CD14-positive monocyte (primary cell): ENCODE measurements at regions not wholly inside any gene's neighbourhood (a gene's known extent, or its start where the extent isn't known, plus 50 kb on each side); places are given as distances from the start of the nearest gene placed in this dataset.

ENCODE experiments used
- DNase-seq, 3 donors: peaks; one replicate each; pipeline ENCODE4 v3.0.0-alpha.2; 2011 to 2022
- H2AFZ ChIP-seq: 2 replicates; pipeline ENCODE4 v1.6.0; 2012; ENCODE audit warnings: mild to moderate bottlenecking, low read depth, low read length, inconsistent platforms; ENCODE audit not compliant: insufficient read depth, poor library complexity, severe bottlenecking
- H3K27ac ChIP-seq, 2 donors: 1 replicate in 1 of 2; 2 replicates in 1 of 2; pipeline ENCODE4 v1.5.1; 2012 to 2013; ENCODE audit warnings: low read length in 2 of 2, control low read depth in 1 of 2, inconsistent platforms in 1 of 2, low read depth in 1 of 2, mild to moderate bottlenecking in 1 of 2
- H3K27me3 ChIP-seq, 2 donors: one replicate each; pipeline versions ENCODE4 v1.6.0 to v1.6.1; 2011 to 2013; ENCODE audit warnings: low read length in 2 of 2; ENCODE audit not compliant: control insufficient read depth in 2 of 2, insufficient read depth in 2 of 2
- H3K36me3 ChIP-seq, 2 donors: replicated peaks in 1 of 2; 1 replicate in 1 of 2; 2 replicates in 1 of 2; pipeline versions ENCODE4 v1.5.1 to v1.6.1; 2012 to 2013; ENCODE audit warnings: low read length in 2 of 2, control low read depth in 1 of 2, inconsistent platforms in 1 of 2, mild to moderate bottlenecking in 1 of 2; ENCODE audit not compliant: insufficient read depth in 2 of 2, control insufficient read depth in 1 of 2
- H3K4me1 ChIP-seq, 2 donors: 1 replicate in 1 of 2; 2 replicates in 1 of 2; pipeline versions ENCODE4 v1.5.1 to v1.6.1; 2012 to 2013; ENCODE audit warnings: low read length in 2 of 2, control low read depth in 1 of 2, inconsistent platforms in 1 of 2, mild to moderate bottlenecking in 1 of 2, moderate library complexity in 1 of 2; ENCODE audit not compliant: insufficient read depth in 2 of 2, control insufficient read depth in 1 of 2
- H3K4me2 ChIP-seq: replicated peaks from 2 replicates; pipeline ENCODE3; 2012; ENCODE audit warnings: low read length, moderate library complexity, mild to moderate bottlenecking; ENCODE audit not compliant: poor library complexity, severe bottlenecking; ENCODE audit errors: extremely low read depth
- H3K4me3 ChIP-seq, 3 experiments: fragments of 200-600 bp in 1 of 3; sonication (generic) in 1 of 3; replicated peaks in 1 of 3; 1 replicate in 2 of 3; 2 replicates in 1 of 3; pipeline ENCODE4 v1.5.1; 2011 to 2013; ENCODE audit warnings: low read length in 3 of 3, mild to moderate bottlenecking in 3 of 3, control low read depth in 2 of 3, low read depth in 2 of 3, inconsistent platforms in 1 of 3, moderate library complexity in 1 of 3
- H3K79me2 ChIP-seq: 2 replicates; pipeline ENCODE4 v1.6.0; 2012; ENCODE audit warnings: mild to moderate bottlenecking, control low read depth, inconsistent platforms, low read length, moderate library complexity; ENCODE audit not compliant: insufficient read depth
- H3K9ac ChIP-seq: 2 replicates; pipeline ENCODE4 v1.6.0; 2017; ENCODE audit warnings: low read length, mild to moderate bottlenecking; ENCODE audit not compliant: insufficient read depth, poor library complexity, severe bottlenecking
- H3K9me3 ChIP-seq, 2 donors: replicated peaks in 1 of 2; 1 replicate in 1 of 2; 2 replicates in 1 of 2; pipeline versions ENCODE4 v1.5.1 to v1.6.1; 2012 to 2013; ENCODE audit warnings: low read length in 2 of 2, control low read depth in 1 of 2; ENCODE audit not compliant: control insufficient read depth in 1 of 2, insufficient read depth in 1 of 2
- H4K20me1 ChIP-seq: 2 replicates; pipeline ENCODE4 v1.6.0; 2012; ENCODE audit warnings: mild to moderate bottlenecking, low read length, control low read depth, moderate library complexity; ENCODE audit not compliant: insufficient read depth
- H3K27ac Mint-ChIP-seq, 7 donors: one replicate each; pipeline ENCODE4 v1.8.0; 2020; ENCODE audit warnings: mild to moderate bottlenecking in 7 of 7, mixed read lengths in 7 of 7, moderate library complexity in 6 of 7, inconsistent platforms in 2 of 7
- H3K27me3 Mint-ChIP-seq, 3 donors: one replicate each; pipeline ENCODE4 v1.8.0; 2021 to 2022; ENCODE audit warnings: low read depth in 3 of 3, mild to moderate bottlenecking in 3 of 3, mixed read lengths in 3 of 3, moderate library complexity in 3 of 3, inconsistent platforms in 1 of 3
- H3K36me3 Mint-ChIP-seq, 2 donors: one replicate each; pipeline ENCODE4 v1.8.0; 2020; ENCODE audit warnings: mixed read lengths in 2 of 2, inconsistent platforms in 1 of 2, mild to moderate bottlenecking in 1 of 2
- H3K4me1 Mint-ChIP-seq: one replicate; pipeline ENCODE4 v1.8.0; 2020; ENCODE audit warnings: mild to moderate bottlenecking, mixed read lengths
- H3K4me3 Mint-ChIP-seq, 2 donors: one replicate each; pipeline ENCODE4 v1.8.0; 2020; ENCODE audit warnings: mild to moderate bottlenecking in 2 of 2, mixed read lengths in 2 of 2, moderate library complexity in 1 of 2
- H3K9me3 Mint-ChIP-seq, 7 donors: one replicate each; pipeline ENCODE4 v1.8.0; 2020 to 2022; ENCODE audit warnings: mixed read lengths in 7 of 7, mild to moderate bottlenecking in 6 of 7, moderate library complexity in 6 of 7, inconsistent platforms in 2 of 7
- CTCF ChIP-seq: fragments of 200-600 bp; IDR thresholded peaks from one replicate; pipeline ENCODE4 v1.8.0; 2022; ENCODE audit warnings: antibody characterized with exemption, mild to moderate bottlenecking
- WGBS: methylation state at CpG from one replicate; pipeline ENCODE4 v1.1.5; 2013; ENCODE audit warnings: missing lambda C conversion rate; ENCODE audit not compliant: insufficient coverage; 5-methylcytosine and 5-hydroxymethylcytosine counted together
- intact Hi-C, 2 donors: fragments of 100-400 bp; cut with micrococcal nuclease; formaldehyde crosslinking; loops; one replicate each; pipeline versions ENCODE4 v1.15.0 to v1.15.1; 2023

DNA sequence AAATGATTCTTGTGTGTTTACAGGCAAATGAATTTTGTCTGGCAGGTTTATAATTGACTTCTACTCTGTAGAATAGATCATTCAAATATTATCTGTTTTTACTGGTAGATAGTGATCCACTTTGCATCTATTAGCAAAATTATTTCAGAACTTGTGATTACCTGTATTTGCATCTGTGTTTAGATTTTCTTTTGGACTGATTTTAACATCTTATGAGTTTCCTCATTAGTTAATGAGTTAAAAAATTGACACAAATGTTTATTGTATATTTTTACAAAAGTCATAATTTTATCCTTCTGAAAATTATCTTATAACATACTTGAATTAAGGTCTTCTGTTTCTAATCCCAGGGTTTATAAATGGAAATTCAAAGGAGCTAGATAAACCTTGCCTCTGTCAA is 132.0 kb upstream of the KCNJ16 start:
- intact Hi-C loops = no loop called here

DNA sequence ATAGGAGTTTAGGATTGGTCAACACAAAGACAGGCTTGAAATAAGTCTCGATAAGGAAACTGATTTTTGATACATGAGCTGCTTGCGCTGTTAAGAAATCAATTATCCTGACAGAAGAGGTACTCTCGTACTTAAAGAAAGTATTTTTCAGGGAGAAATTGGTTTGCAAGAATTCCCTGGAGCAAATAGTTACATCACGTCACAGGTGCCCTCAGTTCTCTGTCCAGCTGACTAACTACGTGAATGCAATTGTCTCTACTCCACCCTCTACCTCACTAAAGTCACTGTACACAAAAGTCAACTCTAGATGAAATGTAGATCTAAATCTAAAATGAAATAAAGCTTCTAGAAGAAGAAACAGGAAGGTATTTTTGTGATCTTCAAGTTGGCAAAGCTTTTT is 130.6 kb upstream of the KCNJ16 start:
- Histone ChIP-seq H3K27me3 (no peaks in the 10 kb centered on the region), H3K79me2 (no peaks in the 10 kb centered on the region), H3K4me3 (no peak overlapping the region), H4K20me1 (no peaks in the 10 kb centered on the region), H3K4me2 (no peak overlapping the region), H3K4me1 (peaks cover 0 to 2% of the 10 kb centered on the region in 2 donors), H3K36me3 (no peaks in the 10 kb centered on the region), H3K9me3 (no peaks in the 10 kb centered on the region), H2AFZ (no peak overlapping the region), H3K27ac (no peak overlapping the region), H3K9ac (no peak overlapping the region)
- 100% methylated on average over 1 of the region's 5 CpGs for WGBS
- H3K36me3 Mint-ChIP-seq = no peaks in the 10 kb centered on the region
- H3K27me3 Mint-ChIP-seq = peaks cover 0 to 3% (median 0%) of the 10 kb centered on the region in 3 donors
- intact Hi-C loops = no loop called here
- TF ChIP-seq CTCF = no peak
- H3K9me3 Mint-ChIP-seq = peaks cover 0 to 2% (median 0%) of the 10 kb centered on the region in 7 donors
- no peak for DNase-seq
- no peak overlapping the region for H3K27ac Mint-ChIP-seq
- peaks cover 4% of the 10 kb centered on the region for H3K4me1 Mint-ChIP-seq
- H3K4me3 Mint-ChIP-seq = no peak overlapping the region

More for the DNA sequence above, 132.0 kb upstream of the KCNJ16 start:
- peaks cover 0 to 2% (median 0%) of the 10 kb centered on the region in 7 donors for H3K9me3 Mint-ChIP-seq
- Histone ChIP-seq H4K20me1 (no peaks in the 10 kb centered on the region), H3K27ac (no peak overlapping the region), H3K9me3 (no peaks in the 10 kb centered on the region), H3K4me3 (no peak overlapping the region), H3K36me3 (no peaks in the 10 kb centered on the region), H3K79me2 (no peaks in the 10 kb centered on the region), H3K4me2 (no peak overlapping the region), H3K9ac (no peak overlapping the region), H2AFZ (no peak overlapping the region), H3K27me3 (no peaks in the 10 kb centered on the region), H3K4me1 (peaks cover 0 to 2% of the 10 kb centered on the region in 2 donors)
- H3K27ac Mint-ChIP-seq = no peak overlapping the region
- DNase-seq = no peak
- no peaks in the 10 kb centered on the region for H3K36me3 Mint-ChIP-seq
- peaks cover 4% of the 10 kb centered on the region for H3K4me1 Mint-ChIP-seq
- no peak overlapping the region for H3K4me3 Mint-ChIP-seq
- peaks cover 0 to 3% (median 0%) of the 10 kb centered on the region in 3 donors for H3K27me3 Mint-ChIP-seq
- TF ChIP-seq CTCF = no peak
